ENCODE measurements at regions not wholly inside any gene's neighbourhood (a gene's known extent, or its start where the extent isn't known, plus 50 kb on each side); places are given as distances from the start of the nearest gene placed in this dataset.

DNA sequence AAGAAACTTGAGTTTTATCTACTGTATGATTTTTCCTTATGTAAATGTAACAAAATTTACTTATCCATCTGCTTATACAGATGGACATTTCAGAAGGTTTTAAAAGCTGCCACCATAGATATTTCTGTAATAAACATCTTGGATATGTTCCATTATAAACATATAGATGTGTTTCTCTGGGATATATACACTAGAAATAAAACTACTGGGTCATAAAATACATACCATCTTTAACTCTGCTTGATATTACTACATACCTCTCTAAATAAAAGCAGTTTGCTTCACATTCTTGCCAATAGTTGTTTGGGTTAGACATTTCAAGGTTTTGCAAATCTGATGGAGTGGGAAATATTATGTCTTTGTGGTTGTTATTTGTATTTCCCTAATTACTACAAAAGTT lies 220.6 kb downstream of the FBXO8 start:
- TF ChIP-seq, protein P1, sequence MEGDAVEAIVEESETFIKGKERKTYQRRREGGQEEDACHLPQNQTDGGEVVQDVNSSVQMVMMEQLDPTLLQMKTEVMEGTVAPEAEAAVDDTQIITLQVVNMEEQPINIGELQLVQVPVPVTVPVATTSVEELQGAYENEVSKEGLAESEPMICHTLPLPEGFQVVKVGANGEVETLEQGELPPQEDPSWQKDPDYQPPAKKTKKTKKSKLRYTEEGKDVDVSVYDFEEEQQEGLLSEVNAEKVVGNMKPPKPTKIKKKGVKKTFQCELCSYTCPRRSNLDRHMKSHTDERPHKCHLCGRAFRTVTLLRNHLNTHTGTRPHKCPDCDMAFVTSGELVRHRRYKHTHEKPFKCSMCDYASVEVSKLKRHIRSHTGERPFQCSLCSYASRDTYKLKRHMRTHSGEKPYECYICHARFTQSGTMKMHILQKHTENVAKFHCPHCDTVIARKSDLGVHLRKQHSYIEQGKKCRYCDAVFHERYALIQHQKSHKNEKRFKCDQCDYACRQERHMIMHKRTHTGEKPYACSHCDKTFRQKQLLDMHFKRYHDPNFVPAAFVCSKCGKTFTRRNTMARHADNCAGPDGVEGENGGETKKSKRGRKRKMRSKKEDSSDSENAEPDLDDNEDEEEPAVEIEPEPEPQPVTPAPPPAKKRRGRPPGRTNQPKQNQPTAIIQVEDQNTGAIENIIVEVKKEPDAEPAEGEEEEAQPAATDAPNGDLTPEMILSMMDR (IDR thresholded peaks at IDR 0.05): no peak
- no peak for TF ChIP-seq POLR2A (IDR thresholded peaks at IDR 0.05)
